H1 (cell line): ENCODE measurements at regions not wholly inside any gene's neighbourhood (a gene's known extent, or its start where the extent isn't known, plus 50 kb on each side); places are given as distances from the start of the nearest gene placed in this dataset.

Experiments
- CTBP2 ChIP-seq: IDR thresholded peaks from 2 replicates; pipeline ENCODE4 v1.7.0; 2011; ENCODE audit warnings: borderline replicate concordance, mild to moderate bottlenecking, moderate library complexity, mixed read lengths, low read length; ENCODE audit not compliant: insufficient read depth, insufficient read length
- GABPA ChIP-seq: IDR thresholded peaks from 2 replicates; pipeline ENCODE4 v1.6.1; 2011; ENCODE audit warnings: mild to moderate bottlenecking, low read length, moderate library complexity, borderline replicate concordance; ENCODE audit not compliant: insufficient read depth
- HDAC6 ChIP-seq: IDR thresholded peaks from one replicate; pipeline ENCODE4 v1.7.1; 2012; ENCODE audit warnings: low read depth, mild to moderate bottlenecking, inconsistent platforms, low read length, moderate library complexity
- KDM4A ChIP-seq: IDR thresholded peaks from one replicate; pipeline ENCODE4 v1.7.1; 2012; ENCODE audit warnings: low read depth, mild to moderate bottlenecking, moderate library complexity, low read length, inconsistent platforms; ENCODE audit not compliant: severe bottlenecking
- MAFK ChIP-seq: IDR thresholded peaks from 2 replicates; pipeline ENCODE4 v1.6.1; 2012; ENCODE audit warnings: low read depth, mild to moderate bottlenecking, improper control_type of control experiment, low read length
- POLR2A ChIP-seq, 2 experiments: IDR thresholded peaks; 1 replicate in 1 of 2; 2 replicates in 1 of 2; pipeline ENCODE4 v1.6.1; 2011; ENCODE audit warnings: low read depth in 2 of 2, low read length in 2 of 2, mild to moderate bottlenecking in 2 of 2; ENCODE audit errors: control extremely low read depth in 1 of 2
- POU5F1 ChIP-seq: IDR thresholded peaks from 2 replicates; pipeline ENCODE4 v1.6.1; 2011; ENCODE audit warnings: low read depth, mild to moderate bottlenecking, low read length, moderate library complexity
- TF ChIP-seq, protein P1 (sequence below): fragments of 300-600 bp; sonication (generic); IDR thresholded peaks from 2 replicates; pipeline ENCODE4 v1.7.1; 2012; ENCODE audit warnings: low read length, moderate library complexity, mild to moderate bottlenecking, inconsistent platforms; ENCODE audit not compliant: insufficient replicate concordance
- TF ChIP-seq, protein P2 (sequence below): IDR thresholded peaks from 2 replicates; pipeline ENCODE4 v1.6.1; 2012; ENCODE audit warnings: low read length, inconsistent platforms
- TF ChIP-seq, protein P3 (sequence below): IDR thresholded peaks from 2 replicates; pipeline ENCODE4 v1.6.1; 2011; ENCODE audit warnings: low read depth, mild to moderate bottlenecking, low read length; ENCODE audit not compliant: insufficient read depth

DNA sequence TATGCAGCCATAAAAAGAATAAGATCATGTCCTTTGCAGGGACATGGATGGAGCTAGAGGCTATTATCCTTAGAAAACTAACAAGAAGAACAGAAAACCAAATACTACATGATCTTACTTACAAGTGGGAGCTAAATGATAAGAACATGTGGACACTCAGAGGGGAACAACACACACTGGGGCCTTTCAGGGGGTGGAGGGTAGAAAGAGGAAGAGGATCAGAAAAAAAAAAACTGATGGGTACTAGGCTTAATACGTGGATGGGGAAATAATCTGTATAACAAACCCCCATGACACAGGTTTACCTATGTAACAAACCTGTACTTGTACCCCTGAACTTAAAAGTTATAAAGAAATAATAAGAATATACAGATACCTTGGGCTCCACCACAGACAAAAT lies 514.2 kb downstream of the ARL4A start (continued):
- TF ChIP-seq, protein P1, sequence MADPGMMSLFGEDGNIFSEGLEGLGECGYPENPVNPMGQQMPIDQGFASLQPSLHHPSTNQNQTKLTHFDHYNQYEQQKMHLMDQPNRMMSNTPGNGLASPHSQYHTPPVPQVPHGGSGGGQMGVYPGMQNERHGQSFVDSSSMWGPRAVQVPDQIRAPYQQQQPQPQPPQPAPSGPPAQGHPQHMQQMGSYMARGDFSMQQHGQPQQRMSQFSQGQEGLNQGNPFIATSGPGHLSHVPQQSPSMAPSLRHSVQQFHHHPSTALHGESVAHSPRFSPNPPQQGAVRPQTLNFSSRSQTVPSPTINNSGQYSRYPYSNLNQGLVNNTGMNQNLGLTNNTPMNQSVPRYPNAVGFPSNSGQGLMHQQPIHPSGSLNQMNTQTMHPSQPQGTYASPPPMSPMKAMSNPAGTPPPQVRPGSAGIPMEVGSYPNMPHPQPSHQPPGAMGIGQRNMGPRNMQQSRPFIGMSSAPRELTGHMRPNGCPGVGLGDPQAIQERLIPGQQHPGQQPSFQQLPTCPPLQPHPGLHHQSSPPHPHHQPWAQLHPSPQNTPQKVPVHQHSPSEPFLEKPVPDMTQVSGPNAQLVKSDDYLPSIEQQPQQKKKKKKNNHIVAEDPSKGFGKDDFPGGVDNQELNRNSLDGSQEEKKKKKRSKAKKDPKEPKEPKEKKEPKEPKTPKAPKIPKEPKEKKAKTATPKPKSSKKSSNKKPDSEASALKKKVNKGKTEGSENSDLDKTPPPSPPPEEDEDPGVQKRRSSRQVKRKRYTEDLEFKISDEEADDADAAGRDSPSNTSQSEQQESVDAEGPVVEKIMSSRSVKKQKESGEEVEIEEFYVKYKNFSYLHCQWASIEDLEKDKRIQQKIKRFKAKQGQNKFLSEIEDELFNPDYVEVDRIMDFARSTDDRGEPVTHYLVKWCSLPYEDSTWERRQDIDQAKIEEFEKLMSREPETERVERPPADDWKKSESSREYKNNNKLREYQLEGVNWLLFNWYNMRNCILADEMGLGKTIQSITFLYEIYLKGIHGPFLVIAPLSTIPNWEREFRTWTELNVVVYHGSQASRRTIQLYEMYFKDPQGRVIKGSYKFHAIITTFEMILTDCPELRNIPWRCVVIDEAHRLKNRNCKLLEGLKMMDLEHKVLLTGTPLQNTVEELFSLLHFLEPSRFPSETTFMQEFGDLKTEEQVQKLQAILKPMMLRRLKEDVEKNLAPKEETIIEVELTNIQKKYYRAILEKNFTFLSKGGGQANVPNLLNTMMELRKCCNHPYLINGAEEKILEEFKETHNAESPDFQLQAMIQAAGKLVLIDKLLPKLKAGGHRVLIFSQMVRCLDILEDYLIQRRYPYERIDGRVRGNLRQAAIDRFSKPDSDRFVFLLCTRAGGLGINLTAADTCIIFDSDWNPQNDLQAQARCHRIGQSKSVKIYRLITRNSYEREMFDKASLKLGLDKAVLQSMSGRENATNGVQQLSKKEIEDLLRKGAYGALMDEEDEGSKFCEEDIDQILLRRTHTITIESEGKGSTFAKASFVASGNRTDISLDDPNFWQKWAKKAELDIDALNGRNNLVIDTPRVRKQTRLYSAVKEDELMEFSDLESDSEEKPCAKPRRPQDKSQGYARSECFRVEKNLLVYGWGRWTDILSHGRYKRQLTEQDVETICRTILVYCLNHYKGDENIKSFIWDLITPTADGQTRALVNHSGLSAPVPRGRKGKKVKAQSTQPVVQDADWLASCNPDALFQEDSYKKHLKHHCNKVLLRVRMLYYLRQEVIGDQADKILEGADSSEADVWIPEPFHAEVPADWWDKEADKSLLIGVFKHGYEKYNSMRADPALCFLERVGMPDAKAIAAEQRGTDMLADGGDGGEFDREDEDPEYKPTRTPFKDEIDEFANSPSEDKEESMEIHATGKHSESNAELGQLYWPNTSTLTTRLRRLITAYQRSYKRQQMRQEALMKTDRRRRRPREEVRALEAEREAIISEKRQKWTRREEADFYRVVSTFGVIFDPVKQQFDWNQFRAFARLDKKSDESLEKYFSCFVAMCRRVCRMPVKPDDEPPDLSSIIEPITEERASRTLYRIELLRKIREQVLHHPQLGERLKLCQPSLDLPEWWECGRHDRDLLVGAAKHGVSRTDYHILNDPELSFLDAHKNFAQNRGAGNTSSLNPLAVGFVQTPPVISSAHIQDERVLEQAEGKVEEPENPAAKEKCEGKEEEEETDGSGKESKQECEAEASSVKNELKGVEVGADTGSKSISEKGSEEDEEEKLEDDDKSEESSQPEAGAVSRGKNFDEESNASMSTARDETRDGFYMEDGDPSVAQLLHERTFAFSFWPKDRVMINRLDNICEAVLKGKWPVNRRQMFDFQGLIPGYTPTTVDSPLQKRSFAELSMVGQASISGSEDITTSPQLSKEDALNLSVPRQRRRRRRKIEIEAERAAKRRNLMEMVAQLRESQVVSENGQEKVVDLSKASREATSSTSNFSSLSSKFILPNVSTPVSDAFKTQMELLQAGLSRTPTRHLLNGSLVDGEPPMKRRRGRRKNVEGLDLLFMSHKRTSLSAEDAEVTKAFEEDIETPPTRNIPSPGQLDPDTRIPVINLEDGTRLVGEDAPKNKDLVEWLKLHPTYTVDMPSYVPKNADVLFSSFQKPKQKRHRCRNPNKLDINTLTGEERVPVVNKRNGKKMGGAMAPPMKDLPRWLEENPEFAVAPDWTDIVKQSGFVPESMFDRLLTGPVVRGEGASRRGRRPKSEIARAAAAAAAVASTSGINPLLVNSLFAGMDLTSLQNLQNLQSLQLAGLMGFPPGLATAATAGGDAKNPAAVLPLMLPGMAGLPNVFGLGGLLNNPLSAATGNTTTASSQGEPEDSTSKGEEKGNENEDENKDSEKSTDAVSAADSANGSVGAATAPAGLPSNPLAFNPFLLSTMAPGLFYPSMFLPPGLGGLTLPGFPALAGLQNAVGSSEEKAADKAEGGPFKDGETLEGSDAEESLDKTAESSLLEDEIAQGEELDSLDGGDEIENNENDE = no peak
- TF ChIP-seq, protein P2, sequence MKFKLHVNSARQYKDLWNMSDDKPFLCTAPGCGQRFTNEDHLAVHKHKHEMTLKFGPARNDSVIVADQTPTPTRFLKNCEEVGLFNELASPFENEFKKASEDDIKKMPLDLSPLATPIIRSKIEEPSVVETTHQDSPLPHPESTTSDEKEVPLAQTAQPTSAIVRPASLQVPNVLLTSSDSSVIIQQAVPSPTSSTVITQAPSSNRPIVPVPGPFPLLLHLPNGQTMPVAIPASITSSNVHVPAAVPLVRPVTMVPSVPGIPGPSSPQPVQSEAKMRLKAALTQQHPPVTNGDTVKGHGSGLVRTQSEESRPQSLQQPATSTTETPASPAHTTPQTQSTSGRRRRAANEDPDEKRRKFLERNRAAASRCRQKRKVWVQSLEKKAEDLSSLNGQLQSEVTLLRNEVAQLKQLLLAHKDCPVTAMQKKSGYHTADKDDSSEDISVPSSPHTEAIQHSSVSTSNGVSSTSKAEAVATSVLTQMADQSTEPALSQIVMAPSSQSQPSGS = no peak
- TF ChIP-seq MAFK = no peak
- TF ChIP-seq, protein P3, sequence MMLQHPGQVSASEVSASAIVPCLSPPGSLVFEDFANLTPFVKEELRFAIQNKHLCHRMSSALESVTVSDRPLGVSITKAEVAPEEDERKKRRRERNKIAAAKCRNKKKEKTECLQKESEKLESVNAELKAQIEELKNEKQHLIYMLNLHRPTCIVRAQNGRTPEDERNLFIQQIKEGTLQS = no peak
- TF ChIP-seq POLR2A (IDR thresholded peaks at IDR 0.05; ENCODE audit: control extremely low read depth in 1 of 2, low read depth in 2 of 2, low read length in 2 of 2) = no peak
- TF ChIP-seq HDAC6 = no peak
- no peak for TF ChIP-seq POU5F1
- no peak for TF ChIP-seq CTBP2
- TF ChIP-seq GABPA = no peak
- TF ChIP-seq KDM4A = no peak
